Keratinocyte (primary cell): ENCODE measurements at regions not wholly inside any gene's neighbourhood (a gene's known extent, or its start where the extent isn't known, plus 50 kb on each side); places are given as distances from the start of the nearest gene placed in this dataset.

ENCODE experiments used
- CTCF ChIP-seq, 3 experiments: IDR thresholded peaks in 1 of 3; conservative IDR thresholded peaks in 1 of 3; optimal IDR thresholded peaks in 1 of 3; 2 replicates in 2 of 3; 3 replicates in 1 of 3; pipeline versions ENCODE3 to v1.5.1; 2011; ENCODE audit warnings: low read length in 3 of 3, mild to moderate bottlenecking in 3 of 3, moderate library complexity in 2 of 3, control low read depth in 1 of 3, inconsistent platforms in 1 of 3; ENCODE audit not compliant: insufficient read depth in 2 of 3; ENCODE audit errors: extremely low read depth in 1 of 3
- EZH2 ChIP-seq: IDR thresholded peaks from one replicate; pipeline ENCODE4 v1.6.1; 2012; ENCODE audit warnings: inconsistent platforms, mild to moderate bottlenecking, low read length, moderate library complexity

- TF ChIP-seq CTCF (optimal IDR thresholded peaks at IDR 0.05 in 1 of 3, IDR thresholded peaks at IDR 0.05 in 1 of 3, conservative IDR thresholded peaks at IDR 0.05 in 1 of 3; ENCODE audit: extremely low read depth in 1 of 3, insufficient read depth in 2 of 3, low read length in 3 of 3) = no peak
- no peak for TF ChIP-seq EZH2
These were observed 172.1 kb upstream of the DMRTA1 start for GRCh38 chr9:22274477-22274876.
